T-cell (primary cell): ENCODE measurements at regions not wholly inside any gene's neighbourhood (a gene's known extent, or its start where the extent isn't known, plus 50 kb on each side); places are given as distances from the start of the nearest gene placed in this dataset.

Experiments
- ATAC-seq, 4 experiments: fragments of 200-7000 bp in 3 of 4; fragments of 150-1000 bp in 1 of 4; cut with Tn5 transposase; replicated peaks in 1 of 4; 1 replicate in 3 of 4; 2 replicates in 1 of 4; pipeline ENCODE4 v1.10.0; 2021; ENCODE audit warnings: moderate library complexity in 3 of 4, mild to moderate bottlenecking in 2 of 4, moderate number of reproducible peaks in 1 of 4
- CTCF ChIA-PET, 2 donors: fragments of 300-600 bp; sonication (Branson Sonifier 250); formaldehyde crosslinking; loops; one replicate each; lab custom pipeline; 2022; ENCODE audit warnings: antibody characterized with exemption in 2 of 2; lab: Charles Lee
- POLR2A ChIA-PET, 2 donors: fragments of 300-600 bp; sonication (Branson Sonifier 250); formaldehyde crosslinking; loops; one replicate each; lab custom pipeline; 2022; ENCODE audit warnings: antibody characterized with exemption in 2 of 2; lab: Charles Lee
- DNase-seq, 35 experiments: peaks; one replicate each; pipeline versions ENCODE4 v3.0.0 to v3.0.0-alpha.2; 2013 to 2023
- H3K27ac ChIP-seq: one replicate; pipeline ENCODE4 v1.5.1; 2013; ENCODE audit warnings: low read length
- H3K27me3 ChIP-seq, 2 experiments: replicated peaks in 1 of 2; 1 replicate in 1 of 2; 2 replicates in 1 of 2; pipeline versions ENCODE4 v1.6.1 to v1.7.0; 2013; ENCODE audit warnings: low read length in 1 of 2, mixed read lengths in 1 of 2; ENCODE audit not compliant: control insufficient read depth in 2 of 2, insufficient read depth in 2 of 2; ENCODE audit errors: extremely low read depth in 1 of 2
- H3K36me3 ChIP-seq, 2 donors: 1 replicate in 1 of 2; 2 replicates in 1 of 2; pipeline versions ENCODE4 v1.6.1 to v1.7.0; 2013; ENCODE audit warnings: low read length in 1 of 2; ENCODE audit not compliant: control insufficient read depth in 2 of 2, insufficient read depth in 1 of 2; ENCODE audit errors: extremely low read depth in 1 of 2
- H3K4me1 ChIP-seq, 2 experiments: 1 replicate in 1 of 2; 2 replicates in 1 of 2; pipeline versions ENCODE4 v1.6.1 to v1.7.0; 2013; ENCODE audit warnings: low read length in 2 of 2, mixed read lengths in 1 of 2; ENCODE audit not compliant: insufficient read depth in 2 of 2, control insufficient read depth in 1 of 2; ENCODE audit errors: extremely low read depth in 1 of 2
- H3K4me3 ChIP-seq, 2 donors: 1 replicate in 1 of 2; 2 replicates in 1 of 2; pipeline versions ENCODE4 v1.5.1 to v1.7.0; 2013; ENCODE audit warnings: mild to moderate bottlenecking in 2 of 2, low read length in 1 of 2, moderate library complexity in 1 of 2; ENCODE audit not compliant: control insufficient read depth in 1 of 2; ENCODE audit errors: extremely low read depth in 1 of 2
- H3K9me3 ChIP-seq: 2 replicates; pipeline ENCODE4 v1.7.0; 2013
- H3K27ac Mint-ChIP-seq, 2 donors: one replicate each; pipeline ENCODE4 v1.8.0; 2020 to 2021; ENCODE audit warnings: mild to moderate bottlenecking in 2 of 2, mixed read lengths in 2 of 2
- H3K27me3 Mint-ChIP-seq, 2 donors: one replicate each; pipeline ENCODE4 v1.8.0; 2021 to 2022; ENCODE audit warnings: mixed read lengths in 2 of 2
- H3K36me3 Mint-ChIP-seq: one replicate; pipeline ENCODE4 v1.8.0; 2021; ENCODE audit warnings: mixed read lengths
- H3K4me1 Mint-ChIP-seq, 3 donors: one replicate each; pipeline ENCODE4 v1.8.0; 2020 to 2022; ENCODE audit warnings: mixed read lengths in 3 of 3, mild to moderate bottlenecking in 1 of 3
- H3K4me3 Mint-ChIP-seq, 3 donors: one replicate each; pipeline ENCODE4 v1.8.0; 2020 to 2022; ENCODE audit warnings: mild to moderate bottlenecking in 3 of 3, mixed read lengths in 3 of 3, moderate library complexity in 3 of 3
- H3K9me3 Mint-ChIP-seq, 3 donors: one replicate each; pipeline ENCODE4 v1.8.0; 2020 to 2022; ENCODE audit warnings: mixed read lengths in 3 of 3
- WGBS: methylation state at CpG from one replicate; pipeline ENCODE4 v1.1.5; 2013; ENCODE audit warnings: missing lambda C conversion rate; ENCODE audit not compliant: insufficient coverage; 5-methylcytosine and 5-hydroxymethylcytosine counted together

DNA sequence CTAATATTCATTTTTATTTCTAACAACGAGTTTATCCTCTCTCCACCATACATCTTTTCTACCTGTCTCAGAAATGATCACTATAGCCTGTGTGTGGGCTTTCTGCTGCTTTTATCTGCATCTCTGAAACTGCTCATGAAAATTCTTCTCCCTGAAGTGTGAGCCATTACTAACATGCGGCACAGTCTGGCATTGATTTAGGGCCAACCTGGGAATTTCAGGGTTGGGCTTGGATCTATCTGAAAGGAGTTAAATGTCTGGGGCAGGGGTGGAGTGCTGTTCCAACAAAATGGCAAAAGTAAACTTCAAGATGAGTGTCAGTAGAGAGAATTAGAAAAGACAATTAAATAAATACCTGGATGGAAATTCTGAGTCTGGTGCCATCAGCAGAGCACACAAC is 198.2 kb upstream of the OSR1 start:
- Mint-ChIP-seq H3K9me3 (no peaks in the 10 kb centered on the region), H3K27me3 (peaks cover 2 to 12% of the 10 kb centered on the region in 2 donors), H3K27ac (no peak overlapping the region), H3K4me1 (peaks cover 0 to 10% (median 8%) of the 10 kb centered on the region in 3 donors), H3K36me3 (no peaks in the 10 kb centered on the region), H3K4me3 (no peak overlapping the region)
- no peak for DNase-seq
- CTCF ChIA-PET = no interaction called here
- POLR2A ChIA-PET = no interaction called here
- ATAC-seq = no peak
- H3K4me3 ChIP-seq = no peak overlapping the region
- no peak overlapping the region for H3K27ac ChIP-seq
- H3K9me3 ChIP-seq = no peaks in the 10 kb centered on the region
- peaks cover 0 to 5% of the 10 kb centered on the region in 2 experiments for H3K27me3 ChIP-seq
- no peaks in the 10 kb centered on the region for H3K36me3 ChIP-seq
- H3K4me1 ChIP-seq = peaks cover 0 to 5% of the 10 kb centered on the region in 2 experiments
- 86% methylated on average over 1 of the region's 2 CpGs for WGBS

GRCh38 chr2:19554520-19554919 is 196.1 kb upstream of the OSR1 start:
- Mint-ChIP-seq H3K27me3 (peaks cover 4 to 18% of the 10 kb centered on the region in 2 donors), H3K4me3 (no peak overlapping the region), H3K9me3 (peaks cover 0 to 1% (median 0%) of the 10 kb centered on the region in 3 donors), H3K27ac (no peak overlapping the region), H3K4me1 (peaks cover 0 to 4% (median 3%) of the 10 kb centered on the region in 3 donors), H3K36me3 (no peaks in the 10 kb centered on the region)
- ChIA-PET CTCF (no interaction called here), POLR2A (no interaction called here)
- no CpG with 5 or more reads among the region's 1 CpG for WGBS
- DNase-seq = no peak
- peaks cover 0 to 2% of the 10 kb centered on the region in 2 experiments for H3K27me3 ChIP-seq
- no peak for ATAC-seq
- no peak overlapping the region for H3K4me3 ChIP-seq
- H3K4me1 ChIP-seq = peaks cover 0 to 2% of the 10 kb centered on the region in 2 experiments
- no peaks in the 10 kb centered on the region for H3K36me3 ChIP-seq
- no peak overlapping the region for H3K27ac ChIP-seq
- H3K9me3 ChIP-seq = no peaks in the 10 kb centered on the region

DNA sequence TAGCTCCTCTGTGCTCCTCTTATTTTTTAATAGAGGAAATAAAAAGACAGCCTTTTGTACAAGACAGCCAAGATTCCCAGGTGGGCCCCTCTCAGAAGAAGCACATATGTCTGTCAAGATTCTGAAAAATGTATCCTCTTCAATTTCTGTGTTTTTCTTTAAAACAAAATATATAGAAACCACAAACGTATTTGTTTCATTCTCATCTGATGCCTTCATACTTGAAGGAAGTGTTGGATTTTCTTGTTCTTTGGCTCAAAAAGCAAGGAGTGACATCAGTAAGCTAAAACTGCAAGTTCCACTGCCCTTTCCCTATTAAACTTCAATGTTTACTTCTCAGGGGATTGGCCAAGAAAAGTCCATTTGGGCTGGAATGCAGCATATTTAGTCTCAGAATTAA is 193.8 kb upstream of the OSR1 start:
- H3K4me1 ChIP-seq = no peaks in the 10 kb centered on the region
- Mint-ChIP-seq H3K4me3 (no peak overlapping the region), H3K27me3 (peaks cover 7 to 20% of the 10 kb centered on the region in 2 donors), H3K36me3 (no peaks in the 10 kb centered on the region), H3K4me1 (no peaks in the 10 kb centered on the region), H3K9me3 (peaks cover 0 to 3% (median 0%) of the 10 kb centered on the region in 3 donors), H3K27ac (no peak overlapping the region)
- ATAC-seq (no peak), DNase-seq (no peak)
- H3K27me3 ChIP-seq = peaks cover 0 to 6% of the 10 kb centered on the region in 2 experiments
- H3K9me3 ChIP-seq = no peaks in the 10 kb centered on the region
- no peak overlapping the region for H3K27ac ChIP-seq
- H3K4me3 ChIP-seq = no peak overlapping the region
- CTCF ChIA-PET = no interaction called here
- POLR2A ChIA-PET = no interaction called here
- no peaks in the 10 kb centered on the region for H3K36me3 ChIP-seq
- no CpG with 5 or more reads among the region's 1 CpG for WGBS

DNA sequence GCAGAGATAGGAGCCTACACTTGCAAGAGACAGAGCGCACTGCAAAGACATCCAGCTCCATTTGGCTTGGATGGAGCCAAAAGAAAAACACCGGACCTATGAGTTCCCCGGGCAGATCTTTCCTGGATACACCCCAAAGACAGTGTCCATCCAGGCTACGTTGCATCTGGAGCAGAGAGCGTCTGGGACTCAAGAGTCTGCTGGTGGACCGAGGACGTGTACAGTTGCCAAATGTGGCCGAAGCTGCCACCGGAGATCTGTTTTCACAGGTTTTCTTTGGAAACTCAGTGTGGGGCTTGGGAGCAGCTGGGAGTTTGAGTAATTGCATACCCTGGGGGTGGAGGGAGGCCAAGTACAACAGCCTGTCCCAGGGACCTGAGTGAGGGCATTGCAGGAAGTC is 192.3 kb upstream of the OSR1 start:
- ChIA-PET CTCF (interaction anchor here in 1 of 2 donors (0.6 kb wide), 1 partner anchor 160 kb away, joined by 4 read pairs; no protein-coding TSS in a partner anchor), POLR2A (no interaction called here)
- Mint-ChIP-seq H3K4me3 (no peak overlapping the region), H3K36me3 (no peaks in the 10 kb centered on the region), H3K27ac (no peak overlapping the region), H3K4me1 (no peaks in the 10 kb centered on the region), H3K27me3 (peaks cover 7 to 16% of the 10 kb centered on the region in 2 donors), H3K9me3 (peaks cover 0 to 3% (median 0%) of the 10 kb centered on the region in 3 donors)
- Histone ChIP-seq H3K27me3 (peaks cover 0 to 6% of the 10 kb centered on the region in 2 experiments), H3K27ac (no peak overlapping the region), H3K36me3 (no peaks in the 10 kb centered on the region), H3K4me3 (no peak overlapping the region), H3K9me3 (no peaks in the 10 kb centered on the region), H3K4me1 (no peaks in the 10 kb centered on the region)
- WGBS = 89% methylated on average over 9 of the region's 9 CpGs
- DNase-seq (no peak), ATAC-seq (no peak)

DNA sequence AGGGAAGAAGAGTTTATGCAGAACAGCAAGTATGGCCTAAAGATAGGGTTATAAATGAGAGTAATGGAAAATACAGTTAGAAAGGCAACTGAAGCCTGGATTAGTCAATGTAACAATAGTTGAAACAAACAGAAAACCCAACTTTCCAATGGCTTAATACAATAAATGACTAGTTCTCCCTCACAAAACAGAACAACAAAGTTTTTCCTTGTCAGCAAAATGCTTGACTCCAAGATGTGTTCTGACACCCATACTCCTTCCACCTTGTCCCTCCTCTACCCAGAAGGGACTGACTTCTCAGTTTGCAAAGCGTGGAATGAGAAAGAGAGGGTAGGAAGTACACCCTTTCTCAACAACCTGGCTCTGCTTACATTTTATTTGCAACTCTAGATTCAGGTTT is 191.4 kb upstream of the OSR1 start:
- Mint-ChIP-seq H3K4me3 (no peak overlapping the region), H3K36me3 (no peaks in the 10 kb centered on the region), H3K27ac (no peak overlapping the region), H3K4me1 (no peaks in the 10 kb centered on the region), H3K27me3 (peaks cover 7 to 11% of the 10 kb centered on the region in 2 donors), H3K9me3 (peaks cover 0 to 3% (median 0%) of the 10 kb centered on the region in 3 donors)
- H3K27me3 ChIP-seq = peaks cover 0 to 6% of the 10 kb centered on the region in 2 experiments
- H3K36me3 ChIP-seq = no peaks in the 10 kb centered on the region
- WGBS = no CpG with 5 or more reads among the region's 1 CpG
- ATAC-seq = no peak
- no peaks in the 10 kb centered on the region for H3K4me1 ChIP-seq
- H3K4me3 ChIP-seq = no peak overlapping the region
- no peak overlapping the region for H3K27ac ChIP-seq
- no peak for DNase-seq
- no peaks in the 10 kb centered on the region for H3K9me3 ChIP-seq
- ChIA-PET POLR2A (no interaction called here), CTCF (no interaction called here)

GRCh38 chr2:19548116-19548515 is 189.7 kb upstream of the OSR1 start:
- no peaks in the 10 kb centered on the region for H3K4me1 Mint-ChIP-seq
- H3K27me3 ChIP-seq = peaks cover 0 to 6% of the 10 kb centered on the region in 2 experiments
- 14% methylated on average over 1 of the region's 1 CpG for WGBS
- H3K4me1 ChIP-seq = no peaks in the 10 kb centered on the region
- H3K36me3 ChIP-seq = no peaks in the 10 kb centered on the region
- ATAC-seq (no peak), DNase-seq (no peak)
- no peak overlapping the region for H3K4me3 Mint-ChIP-seq
- POLR2A ChIA-PET = no interaction called here
- CTCF ChIA-PET = no interaction called here
- H3K9me3 ChIP-seq = no peaks in the 10 kb centered on the region
- peaks cover 7 to 11% of the 10 kb centered on the region in 2 donors for H3K27me3 Mint-ChIP-seq
- H3K4me3 ChIP-seq = no peak overlapping the region
- no peak overlapping the region for H3K27ac ChIP-seq
- no peak overlapping the region for H3K27ac Mint-ChIP-seq
- H3K9me3 Mint-ChIP-seq = peaks cover 0 to 3% (median 0%) of the 10 kb centered on the region in 3 donors
- H3K36me3 Mint-ChIP-seq = no peaks in the 10 kb centered on the region

DNA sequence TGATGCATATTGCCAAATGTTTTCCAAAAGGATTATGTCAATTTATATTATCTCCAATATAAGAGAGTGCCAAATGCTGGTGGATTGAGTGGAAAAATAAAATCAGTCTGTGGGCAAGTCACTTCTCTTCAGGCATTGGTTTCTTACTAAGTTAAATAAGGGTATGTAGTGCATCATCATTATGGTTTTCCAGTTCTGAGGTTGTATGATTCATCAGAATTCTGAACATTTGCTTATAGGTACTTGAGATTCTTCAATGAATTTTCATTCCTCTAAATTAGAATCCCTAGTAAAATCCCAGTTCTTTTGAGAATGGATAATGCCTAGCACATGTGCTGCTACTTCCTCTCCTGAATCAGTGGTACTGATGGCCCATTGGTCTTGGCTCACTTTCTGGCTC is 188.9 kb upstream of the OSR1 start:
- no peak overlapping the region for H3K4me3 ChIP-seq
- no peak overlapping the region for H3K27ac ChIP-seq
- no peak overlapping the region for H3K4me3 Mint-ChIP-seq
- H3K36me3 ChIP-seq = no peaks in the 10 kb centered on the region
- H3K9me3 Mint-ChIP-seq = peaks cover 0 to 3% (median 0%) of the 10 kb centered on the region in 3 donors
- ATAC-seq = no peak
- H3K27me3 Mint-ChIP-seq = peaks cover 7 to 11% of the 10 kb centered on the region in 2 donors
- ChIA-PET POLR2A (no interaction called here), CTCF (no interaction called here)
- H3K36me3 Mint-ChIP-seq = no peaks in the 10 kb centered on the region
- DNase-seq = no peak
- H3K9me3 ChIP-seq = no peaks in the 10 kb centered on the region
- H3K4me1 ChIP-seq = no peaks in the 10 kb centered on the region
- no peaks in the 10 kb centered on the region for H3K4me1 Mint-ChIP-seq
- no peak overlapping the region for H3K27ac Mint-ChIP-seq
- H3K27me3 ChIP-seq = peaks cover 0 to 6% of the 10 kb centered on the region in 2 experiments
